H1 (cell line): ENCODE measurements at regions not wholly inside any gene's neighbourhood (a gene's known extent, or its start where the extent isn't known, plus 50 kb on each side); places are given as distances from the start of the nearest gene placed in this dataset.

Experiments used
- CTCF ChIA-PET: fragments of 300-600 bp; sonication (Branson Sonifier 250); formaldehyde crosslinking; loops from one replicate; lab custom pipeline; 2021; ENCODE audit not compliant: partially characterized antibody; lab: Charles Lee
- POLR2A ChIA-PET: fragments of 300-600 bp; sonication (Branson Sonifier 250); formaldehyde crosslinking; loops from one replicate; lab custom pipeline; 2021; ENCODE audit warnings: inconsistent platforms; ENCODE audit not compliant: partially characterized antibody; lab: Charles Lee
- DNase-seq, 2 experiments: peaks; one replicate each; pipeline versions ENCODE4 v3.0.0 to v3.0.0-alpha.2; 2010 to 2022; ENCODE audit warnings: low spot score in 2 of 2, low read depth in 1 of 2, mixed read lengths in 1 of 2
- FAIRE-seq: peaks from 2 replicates; lab custom pipeline; 2011; peaks lifted over from hg19 to GRCh38; lab: Jason Lieb, UNC
- H2AFZ ChIP-seq: 2 replicates; pipeline ENCODE4 v1.8.1; 2012; ENCODE audit warnings: low read length, inconsistent platforms
- H2AK5ac ChIP-seq: 2 replicates; pipeline ENCODE4 v1.6.1; 2013; ENCODE audit warnings: low read depth, low read length
- H2BK120ac ChIP-seq: replicated peaks from 2 replicates; pipeline ENCODE3; 2013; ENCODE audit warnings: low read depth, low read length, inconsistent platforms
- H2BK12ac ChIP-seq: 2 replicates; pipeline ENCODE4 v1.6.1; 2013; ENCODE audit warnings: low read depth, low read length
- H2BK15ac ChIP-seq: 2 replicates; pipeline ENCODE4 v1.6.1; 2013; ENCODE audit warnings: low read length
- H2BK20ac ChIP-seq: 2 replicates; pipeline ENCODE4 v1.6.1; 2013; ENCODE audit warnings: low read length
- H2BK5ac ChIP-seq: 2 replicates; pipeline ENCODE4 v1.6.1; 2013; ENCODE audit warnings: low read depth, low read length
- H3K14ac ChIP-seq: 2 replicates; pipeline ENCODE4 v1.6.1; 2013; ENCODE audit warnings: inconsistent platforms; ENCODE audit not compliant: insufficient read length
- H3K18ac ChIP-seq: 2 replicates; pipeline ENCODE4 v1.6.1; 2013; ENCODE audit warnings: low read length; ENCODE audit errors: extremely low read depth
- H3K23ac ChIP-seq: 2 replicates; pipeline ENCODE4 v1.6.1; 2013; ENCODE audit warnings: inconsistent platforms; ENCODE audit not compliant: insufficient read length
- H3K23me2 ChIP-seq: 2 replicates; pipeline ENCODE4 v1.6.1; 2013; ENCODE audit warnings: low read depth, low read length
- H3K27ac ChIP-seq: 2 replicates; pipeline ENCODE4 v1.6.1; 2011; ENCODE audit warnings: low read depth, low read length, inconsistent platforms
- H3K27me3 ChIP-seq, 4 experiments: replicated peaks in 1 of 4; 1 replicate in 1 of 4; 2 replicates in 3 of 4; pipeline versions ENCODE4 v1.6.1 to v1.8.1; 2011 to 2013; ENCODE audit warnings: low read length in 3 of 4, mild to moderate bottlenecking in 3 of 4, inconsistent platforms in 2 of 4, mixed read lengths in 2 of 4, moderate library complexity in 1 of 4; ENCODE audit not compliant: control insufficient read depth in 3 of 4, insufficient read depth in 3 of 4; ENCODE audit errors: extremely low read depth in 1 of 4
- H3K36me3 ChIP-seq, 4 experiments: 2 replicates each; pipeline versions ENCODE4 v1.6.1 to v1.8.1; 2011 to 2013; ENCODE audit warnings: mild to moderate bottlenecking in 4 of 4, low read length in 3 of 4, moderate library complexity in 2 of 4, control low read depth in 1 of 4, inconsistent platforms in 1 of 4; ENCODE audit not compliant: insufficient read depth in 4 of 4, control insufficient read depth in 2 of 4
- H3K4ac ChIP-seq: replicated peaks from 2 replicates; pipeline ENCODE3; 2013; ENCODE audit warnings: low read length, low read depth, mixed read lengths, inconsistent platforms; ENCODE audit not compliant: insufficient read length
- H3K4me1 ChIP-seq, 4 experiments: replicated peaks in 1 of 4; 1 replicate in 1 of 4; 2 replicates in 3 of 4; pipeline versions ENCODE4 v1.6.1 to v1.8.1; 2011 to 2013; ENCODE audit warnings: low read length in 3 of 4, inconsistent platforms in 2 of 4, mixed read lengths in 1 of 4; ENCODE audit not compliant: insufficient read depth in 4 of 4, control insufficient read depth in 3 of 4
- H3K4me2 ChIP-seq, 2 experiments: 2 replicates each; pipeline versions ENCODE4 v1.6.1 to v1.8.1; 2011 to 2013; ENCODE audit warnings: low read depth in 2 of 2, low read length in 2 of 2, control low read depth in 1 of 2, inconsistent platforms in 1 of 2, mild to moderate bottlenecking in 1 of 2; ENCODE audit not compliant: insufficient read depth in 1 of 2
- H3K4me3 ChIP-seq, 4 experiments: fragments of 200-600, 300-600 bp in 1 of 4; sonication (generic), shearing (Covaris generic), sonication (Bioruptor Twin) in 1 of 4; 2 replicates each; pipeline versions ENCODE4 v1.5.1 to v1.8.1; 2011 to 2016; ENCODE audit warnings: low read length in 4 of 4, low read depth in 3 of 4, control low read depth in 2 of 4, inconsistent platforms in 2 of 4, mild to moderate bottlenecking in 2 of 4, mixed read lengths in 1 of 4, moderate library complexity in 1 of 4; ENCODE audit not compliant: insufficient read depth in 2 of 4; ENCODE audit errors: extremely low read depth in 1 of 4
- H3K56ac ChIP-seq: replicated peaks from 2 replicates; pipeline ENCODE3; 2013; ENCODE audit warnings: low read depth, mild to moderate bottlenecking, mixed read lengths, low read length, inconsistent platforms; ENCODE audit not compliant: insufficient read length
- H3K79me1 ChIP-seq: 2 replicates; pipeline ENCODE4 v1.6.1; 2013; ENCODE audit warnings: low read depth, low read length, control low read depth
- H3K79me2 ChIP-seq, 2 experiments: 2 replicates each; pipeline versions ENCODE4 v1.6.1 to v1.8.1; 2012 to 2013; ENCODE audit warnings: low read length in 2 of 2, mild to moderate bottlenecking in 2 of 2, inconsistent platforms in 1 of 2; ENCODE audit not compliant: insufficient read depth in 2 of 2, control insufficient read depth in 1 of 2
- H3K9ac ChIP-seq, 4 experiments: replicated peaks in 1 of 4; 1 replicate in 1 of 4; 2 replicates in 3 of 4; pipeline versions ENCODE4 v1.6.1 to v1.8.1; 2011 to 2013; ENCODE audit warnings: low read depth in 3 of 4, low read length in 3 of 4, control low read depth in 2 of 4, mild to moderate bottlenecking in 2 of 4, moderate library complexity in 2 of 4, inconsistent platforms in 1 of 4; ENCODE audit errors: extremely low read depth in 1 of 4
- H3K9me3 ChIP-seq, 2 experiments: 2 replicates each; pipeline versions ENCODE4 v1.6.1 to v1.8.1; 2012 to 2013; ENCODE audit warnings: mild to moderate bottlenecking in 2 of 2, moderate library complexity in 2 of 2, control low read depth in 1 of 2, inconsistent platforms in 1 of 2, low read depth in 1 of 2, low read length in 1 of 2, mixed read lengths in 1 of 2; ENCODE audit not compliant: insufficient read depth in 2 of 2
- H4K20me1 ChIP-seq, 2 experiments: replicated peaks in 1 of 2; 2 replicates each; pipeline versions ENCODE3 to v1.8.1; 2011 to 2013; ENCODE audit warnings: inconsistent platforms in 2 of 2, low read length in 2 of 2, mild to moderate bottlenecking in 1 of 2; ENCODE audit not compliant: insufficient read depth in 2 of 2, control insufficient read depth in 1 of 2
- H4K5ac ChIP-seq: 2 replicates; pipeline ENCODE4 v1.6.1; 2013; ENCODE audit warnings: low read length, low read depth, mixed read lengths, inconsistent platforms; ENCODE audit not compliant: insufficient read length
- H4K8ac ChIP-seq: 2 replicates; pipeline ENCODE4 v1.8.0; 2013; ENCODE audit warnings: mild to moderate bottlenecking, moderate library complexity, low read length, inconsistent platforms; ENCODE audit not compliant: insufficient read depth; ENCODE audit errors: extremely low read depth
- H4K91ac ChIP-seq: replicated peaks from 2 replicates; pipeline ENCODE3; 2013; ENCODE audit warnings: low read length, mixed read lengths, inconsistent platforms; ENCODE audit not compliant: insufficient read length
- POLR2A ChIP-seq, 2 experiments: IDR thresholded peaks; 1 replicate in 1 of 2; 2 replicates in 1 of 2; pipeline ENCODE4 v1.6.1; 2011; ENCODE audit warnings: low read depth in 2 of 2, low read length in 2 of 2, mild to moderate bottlenecking in 2 of 2; ENCODE audit errors: control extremely low read depth in 1 of 2
- RNF2 ChIP-seq: fragments of 200-900, 300-1000 bp; sonication (generic); IDR thresholded peaks from 2 replicates; pipeline ENCODE4 v1.7.1; 2016; ENCODE audit warnings: borderline replicate concordance, low read depth, mild to moderate bottlenecking, antibody characterized with exemption, low read length; ENCODE audit not compliant: poor library complexity, severe bottlenecking; ENCODE audit errors: missing control alignments
- RXRA ChIP-seq: IDR thresholded peaks from 2 replicates; pipeline ENCODE4 v1.6.1; 2011; ENCODE audit warnings: low read depth, mild to moderate bottlenecking, low read length, moderate library complexity; ENCODE audit not compliant: insufficient read depth
- SAP30 ChIP-seq: fragments of 300-600 bp; sonication (generic); IDR thresholded peaks from 2 replicates; pipeline ENCODE4 v1.7.1; 2012; ENCODE audit warnings: low read length, moderate library complexity, mild to moderate bottlenecking, inconsistent platforms; ENCODE audit not compliant: insufficient read depth, insufficient replicate concordance
- SIN3A ChIP-seq, 2 experiments: IDR thresholded peaks in 1 of 2; conservative IDR thresholded peaks in 1 of 2; 2 replicates each; pipeline ENCODE4 v1.6.1; 2011 to 2012; ENCODE audit warnings: low read length in 2 of 2, improper control_type of control experiment in 1 of 2, low read depth in 1 of 2, mild to moderate bottlenecking in 1 of 2
- SIRT6 ChIP-seq: IDR thresholded peaks from one replicate; pipeline ENCODE4 v1.7.1; 2012; ENCODE audit warnings: low read length, inconsistent platforms
- SIX5 ChIP-seq: IDR thresholded peaks from 2 replicates; pipeline ENCODE4 v1.6.1; 2011; ENCODE audit warnings: mild to moderate bottlenecking, low read depth, low read length
- SRF ChIP-seq: IDR thresholded peaks from 2 replicates; pipeline ENCODE4 v1.6.1; 2011; ENCODE audit warnings: mild to moderate bottlenecking, low read depth, low read length, moderate library complexity
- SUZ12 ChIP-seq: fragments of 200-600 bp; sonication (generic); IDR thresholded peaks from 2 replicates; pipeline ENCODE4 v1.6.1; 2012; ENCODE audit warnings: mild to moderate bottlenecking, inconsistent platforms, low read length, moderate library complexity, mixed read lengths
- TEAD4 ChIP-seq: IDR thresholded peaks from 2 replicates; pipeline ENCODE4 v1.6.1; 2012; ENCODE audit warnings: low read depth, low read length, inconsistent platforms, mixed read lengths
- YY1 ChIP-seq: IDR thresholded peaks from 2 replicates; pipeline ENCODE4 v1.6.1; 2011; ENCODE audit warnings: low read depth, mild to moderate bottlenecking, low read length
- WGBS, 2 experiments: shearing (Covaris generic) in 1 of 2; methylation state at CpG; one replicate each; pipeline versions ENCODE4 v1.1.6 to v1.1.7; 2013 to 2015; ENCODE audit warnings: low lambda C conversion rate in 2 of 2, mixed read lengths in 2 of 2, inconsistent platforms in 1 of 2, low coverage in 1 of 2, missing lambda C conversion rate in 1 of 2; ENCODE audit not compliant: insufficient replicate concordance in 2 of 2, insufficient coverage in 1 of 2, insufficient read length in 1 of 2; ENCODE audit errors: extremely low coverage in 1 of 2, missing lambda C conversion rate in 1 of 2; 5-methylcytosine and 5-hydroxymethylcytosine counted together
- TF ChIP-seq, protein P1 (sequence below): IDR thresholded peaks from 2 replicates; pipeline ENCODE4 v1.6.1; 2012; ENCODE audit warnings: inconsistent platforms
- TF ChIP-seq, protein P2 (sequence below): IDR thresholded peaks from 2 replicates; pipeline ENCODE4 v1.6.1; 2012; ENCODE audit warnings: low read length, inconsistent platforms

DNA sequence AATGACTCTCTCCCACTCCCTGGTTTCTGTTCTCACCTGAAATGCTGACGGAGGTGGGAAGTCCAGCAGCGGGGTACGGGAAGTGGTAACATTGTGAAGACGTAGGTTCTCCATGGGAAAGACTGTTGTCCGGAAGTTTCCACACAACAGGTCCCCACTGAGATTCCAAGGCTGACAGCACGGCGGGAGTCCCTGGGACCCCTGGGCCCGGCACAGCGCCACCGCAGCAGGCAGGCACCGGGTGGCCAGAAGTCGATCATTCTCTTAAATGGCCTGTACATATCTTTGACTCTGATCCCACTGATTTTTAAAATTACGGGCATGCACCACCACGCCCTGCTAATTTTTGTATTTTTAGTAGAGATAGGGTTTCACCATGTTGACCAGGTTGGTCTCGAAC, 201.0 kb upstream of the SALL3 start:
- Histone ChIP-seq H2BK15ac (no peak overlapping the region), H3K36me3 (no peaks in the 10 kb centered on the region), H3K27ac (no peak overlapping the region), H3K14ac (no peak overlapping the region), H4K5ac (no peak overlapping the region), H3K56ac (no peak overlapping the region), H3K9ac (no peak overlapping the region), H3K9me3 (no peaks in the 10 kb centered on the region), H2BK12ac (no peak overlapping the region), H4K8ac (no peak overlapping the region), H4K91ac (no peak overlapping the region), H3K27me3 (no peaks in the 10 kb centered on the region), H3K4me1 (peaks cover 0 to 5% (median 0%) of the 10 kb centered on the region in 4 experiments; a peak in 1 of 7 replicates), H3K79me2 (no peaks in the 10 kb centered on the region), H4K20me1 (no peaks in the 10 kb centered on the region), H2BK120ac (no peak overlapping the region), H3K18ac (no peak overlapping the region), H3K23me2 (no peaks in the 10 kb centered on the region), H2BK20ac (no peak overlapping the region), H3K4ac (no peak overlapping the region), H3K4me3 (no peak overlapping the region), H3K79me1 (no peaks in the 10 kb centered on the region), H2AK5ac (no peak overlapping the region), H2AFZ (no peak overlapping the region), H3K4me2 (no peak overlapping the region), H2BK5ac (no peak overlapping the region), H3K23ac (no peak overlapping the region)
- POLR2A ChIA-PET: no interaction called here
- no peak for DNase-seq
- 97% methylated on average over 15 of the region's 15 CpGs; no CpG with 5 or more reads in 1 of the 2 experiments for WGBS, 2 experiments
- FAIRE-seq: no peak
- CTCF ChIA-PET: no interaction called here
- TF ChIP-seq SAP30 (no peak), SIRT6 (no peak), SIX5 (no peak), POLR2A (IDR thresholded peaks at IDR 0.05; ENCODE audit: control extremely low read depth in 1 of 2, low read depth in 2 of 2, low read length in 2 of 2) (no peak), SIN3A (conservative IDR thresholded peaks at IDR 0.05 in 1 of 2, IDR thresholded peaks at IDR 0.05 in 1 of 2; ENCODE audit: low read depth in 1 of 2, low read length in 2 of 2) (no peak), TEAD4 (no peak), SRF (no peak), YY1 (no peak), RNF2 (no peak), SUZ12 (no peak), RXRA (no peak)
- TF ChIP-seq, protein P1, sequence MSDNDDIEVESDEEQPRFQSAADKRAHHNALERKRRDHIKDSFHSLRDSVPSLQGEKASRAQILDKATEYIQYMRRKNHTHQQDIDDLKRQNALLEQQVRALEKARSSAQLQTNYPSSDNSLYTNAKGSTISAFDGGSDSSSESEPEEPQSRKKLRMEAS: no peak
- TF ChIP-seq, protein P2, sequence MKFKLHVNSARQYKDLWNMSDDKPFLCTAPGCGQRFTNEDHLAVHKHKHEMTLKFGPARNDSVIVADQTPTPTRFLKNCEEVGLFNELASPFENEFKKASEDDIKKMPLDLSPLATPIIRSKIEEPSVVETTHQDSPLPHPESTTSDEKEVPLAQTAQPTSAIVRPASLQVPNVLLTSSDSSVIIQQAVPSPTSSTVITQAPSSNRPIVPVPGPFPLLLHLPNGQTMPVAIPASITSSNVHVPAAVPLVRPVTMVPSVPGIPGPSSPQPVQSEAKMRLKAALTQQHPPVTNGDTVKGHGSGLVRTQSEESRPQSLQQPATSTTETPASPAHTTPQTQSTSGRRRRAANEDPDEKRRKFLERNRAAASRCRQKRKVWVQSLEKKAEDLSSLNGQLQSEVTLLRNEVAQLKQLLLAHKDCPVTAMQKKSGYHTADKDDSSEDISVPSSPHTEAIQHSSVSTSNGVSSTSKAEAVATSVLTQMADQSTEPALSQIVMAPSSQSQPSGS: no peak
